SK-N-SH (cell line): ENCODE measurements at regions not wholly inside any gene's neighbourhood (a gene's known extent, or its start where the extent isn't known, plus 50 kb on each side); places are given as distances from the start of the nearest gene placed in this dataset.

Experiments used
- CTCF ChIA-PET: fragments of 300-600, 350-600 bp; formaldehyde crosslinking; extraction: SDS; loops from one replicate; lab custom pipeline; 2021; lab: Yijun Ruan, JAX
- POLR2A ChIA-PET: fragments of 350-600 bp; sonication (Branson Sonifier 250); formaldehyde crosslinking; extraction: SDS; loops from one replicate; lab custom pipeline; 2020; ENCODE audit warnings: antibody characterized with exemption, inconsistent platforms; lab: Yijun Ruan, JAX
- DNase-seq: peaks from one replicate; pipeline ENCODE4 v3.0.0; 2012
- H2AFZ ChIP-seq: fragments of 200-600 bp; sonication (generic); 2 replicates; pipeline ENCODE4 v1.8.1; 2016; ENCODE audit warnings: antibody characterized with exemption, mild to moderate bottlenecking, low read depth
- H3F3A ChIP-seq: fragments of 200-600 bp; sonication (generic); replicated peaks from 2 replicates; pipeline ENCODE3; 2016; ENCODE audit warnings: antibody characterized with exemption, mild to moderate bottlenecking; ENCODE audit not compliant: insufficient read depth
- H3K27ac ChIP-seq, 2 experiments: fragments of 200-500 bp in 1 of 2; fragments of 200-600 bp in 1 of 2; sonication (Bioruptor generic) in 1 of 2; sonication (generic), shearing (Covaris generic) in 1 of 2; 2 replicates each; pipeline versions ENCODE4 v1.5.1 to v1.6.1; 2014 to 2016; ENCODE audit warnings: low read depth in 2 of 2, inconsistent platforms in 1 of 2, low read length in 1 of 2, mild to moderate bottlenecking in 1 of 2, mixed read lengths in 1 of 2
- H3K27me3 ChIP-seq: fragments of 200-600 bp; sonication (generic), shearing (Covaris generic); 2 replicates; pipeline ENCODE4 v1.6.1; 2016; ENCODE audit warnings: mixed run types; ENCODE audit not compliant: insufficient read depth
- H3K36me3 ChIP-seq, 2 experiments: fragments of 200-500 bp in 1 of 2; fragments of 200-600 bp in 1 of 2; sonication (Bioruptor generic) in 1 of 2; sonication (generic) in 1 of 2; replicated peaks in 1 of 2; 2 replicates each; pipeline versions ENCODE3 to v1.5.1; 2014 to 2016; ENCODE audit warnings: low read length in 1 of 2, mild to moderate bottlenecking in 1 of 2; ENCODE audit not compliant: insufficient read depth in 2 of 2, control insufficient read depth in 1 of 2
- H3K4me1 ChIP-seq, 2 experiments: fragments of 200-500 bp in 1 of 2; fragments of 200-600 bp in 1 of 2; sonication (Bioruptor generic) in 1 of 2; sonication (generic), shearing (Covaris generic) in 1 of 2; 2 replicates each; pipeline versions ENCODE4 v1.5.1 to v1.6.1; 2014 to 2016; ENCODE audit warnings: low read depth in 1 of 2, low read length in 1 of 2, mixed run types in 1 of 2; ENCODE audit not compliant: insufficient read depth in 2 of 2, control insufficient read depth in 1 of 2
- H3K4me2 ChIP-seq: fragments of 200-600 bp; sonication (generic), shearing (Covaris generic); 2 replicates; pipeline ENCODE4 v1.6.1; 2017; ENCODE audit warnings: mixed run types
- H3K4me3 ChIP-seq, 2 experiments: fragments of 200-500 bp in 1 of 2; fragments of 200-600 bp in 1 of 2; sonication (Bioruptor generic) in 1 of 2; sonication (generic), shearing (Covaris generic) in 1 of 2; 2 replicates each; pipeline versions ENCODE4 v1.5.1 to v1.8.1; 2014 to 2016; ENCODE audit warnings: low read depth in 2 of 2, inconsistent platforms in 1 of 2, low read length in 1 of 2, mild to moderate bottlenecking in 1 of 2, mixed read lengths in 1 of 2, moderate library complexity in 1 of 2
- H3K79me2 ChIP-seq: fragments of 200-600 bp; sonication (generic); 2 replicates; pipeline ENCODE4 v1.8.1; 2017; ENCODE audit warnings: mild to moderate bottlenecking; ENCODE audit not compliant: insufficient read depth
- H3K9ac ChIP-seq: fragments of 200-600 bp; sonication (generic); 2 replicates; pipeline ENCODE4 v1.6.1; 2017; ENCODE audit warnings: mixed run types
- H3K9me2 ChIP-seq: fragments of 200-600 bp; sonication (generic); 2 replicates; pipeline ENCODE4 v1.6.1; 2017; ENCODE audit warnings: mixed run types
- H3K9me3 ChIP-seq: fragments of 200-600 bp; sonication (generic); 2 replicates; pipeline ENCODE4 v1.6.1; 2017; ENCODE audit warnings: mixed run types, mild to moderate bottlenecking, moderate library complexity
- H4K20me1 ChIP-seq: fragments of 200-600 bp; sonication (generic); 2 replicates; pipeline ENCODE4 v1.6.1; 2017; ENCODE audit warnings: mild to moderate bottlenecking, mixed run types; ENCODE audit not compliant: insufficient read depth
- EP300 ChIP-seq, 2 experiments: IDR thresholded peaks; 2 replicates each; pipeline versions ENCODE4 v1.4.0 to v1.6.1; 2012; ENCODE audit warnings: borderline replicate concordance in 1 of 2, low read depth in 1 of 2, low read length in 1 of 2
- FOSL2 ChIP-seq: IDR thresholded peaks from 2 replicates; pipeline ENCODE4 v1.4.0; 2012; ENCODE audit warnings: low read depth, mild to moderate bottlenecking, moderate library complexity, borderline replicate concordance
- FOXM1 ChIP-seq: IDR thresholded peaks from 2 replicates; pipeline ENCODE4 v1.4.0; 2012; ENCODE audit warnings: low read depth, mild to moderate bottlenecking
- JUND ChIP-seq: IDR thresholded peaks from 2 replicates; pipeline ENCODE4 v1.4.0; 2012
- NRF1 ChIP-seq: IDR thresholded peaks from 2 replicates; pipeline ENCODE4 v1.6.1; 2012; ENCODE audit warnings: low read depth, mild to moderate bottlenecking, low read length
- POLR2AphosphoS5 ChIP-seq: IDR thresholded peaks from 2 replicates; pipeline ENCODE4 v1.6.1; 2012; ENCODE audit warnings: low read depth, low read length
- RAD21 ChIP-seq: IDR thresholded peaks from 2 replicates; pipeline ENCODE4 v1.6.1; 2012; ENCODE audit warnings: mild to moderate bottlenecking, low read length
- RFX5 ChIP-seq: IDR thresholded peaks from 2 replicates; pipeline ENCODE4 v1.6.1; 2012; ENCODE audit warnings: mild to moderate bottlenecking, improper control_type of control experiment, low read length
- RXRA ChIP-seq: IDR thresholded peaks from 2 replicates; pipeline ENCODE4 v1.4.0; 2012; ENCODE audit warnings: low read depth, mild to moderate bottlenecking, borderline replicate concordance
- SIN3A ChIP-seq: IDR thresholded peaks from 2 replicates; pipeline ENCODE4 v1.6.1; 2012; ENCODE audit warnings: low read depth, mild to moderate bottlenecking, low read length, moderate library complexity, borderline replicate concordance
- TAF1 ChIP-seq: IDR thresholded peaks from 2 replicates; pipeline ENCODE4 v1.6.1; 2012; ENCODE audit warnings: low read depth, mild to moderate bottlenecking, low read length, moderate library complexity, borderline replicate concordance
- YY1 ChIP-seq: IDR thresholded peaks from 2 replicates; pipeline ENCODE4 v1.4.0; 2012; ENCODE audit warnings: low read depth, mild to moderate bottlenecking
- WGBS: methylation state at CpG from one replicate; pipeline ENCODE4 v1.1.6; 2017; ENCODE audit warnings: low lambda C conversion rate; 5-methylcytosine and 5-hydroxymethylcytosine counted together
- TF ChIP-seq, protein P1 (sequence below): fragments of 150-350 bp; IDR thresholded peaks from 2 replicates; pipeline ENCODE4 v1.6.1; 2016; ENCODE audit warnings: mild to moderate bottlenecking, low read depth, low read length
- TF ChIP-seq, protein P2 (sequence below): IDR thresholded peaks from 2 replicates; pipeline ENCODE4 v1.4.0; 2012; ENCODE audit warnings: low read depth
- TF ChIP-seq, protein P3 (sequence below): IDR thresholded peaks from 2 replicates; pipeline ENCODE4 v1.4.0; 2012; ENCODE audit warnings: low read depth, borderline replicate concordance

DNA sequence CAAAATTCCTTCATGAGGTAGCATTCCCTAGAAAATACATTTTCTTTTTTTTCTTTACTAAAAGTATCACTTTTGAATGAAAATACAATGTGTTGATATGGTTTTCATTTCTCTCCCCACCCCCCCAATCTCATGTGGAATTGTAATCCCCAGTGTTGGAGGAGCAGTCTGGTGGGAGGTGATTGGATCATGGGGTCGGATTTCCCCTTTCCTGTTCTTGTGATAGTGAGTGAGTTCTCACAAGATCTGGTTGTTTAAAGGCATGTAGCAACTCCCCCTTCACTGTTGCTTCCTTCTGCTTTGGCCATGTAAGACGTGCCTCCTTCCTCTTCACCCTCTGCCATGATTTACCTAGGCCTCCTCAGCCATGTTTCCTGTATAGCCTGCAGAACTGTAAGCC, 790.3 kb upstream of the KCND2 start:
- H3K9ac ChIP-seq = no peak overlapping the region
- H3K27ac ChIP-seq = no peak overlapping the region
- CTCF ChIA-PET = interaction anchor here (1.0 to 1.1 kb wide), 2 partner anchors 14 to 550 kb away, joined by 3 to 4 read pairs; no protein-coding TSS in a partner anchor
- no peaks in the 10 kb centered on the region for H3F3A ChIP-seq
- no peak overlapping the region for H3K4me3 ChIP-seq
- no peak overlapping the region for H2AFZ ChIP-seq
- TF ChIP-seq YY1 (no peak), TAF1 (no peak), RAD21 (no peak), RXRA (no peak), SIN3A (no peak), FOXM1 (no peak), POLR2AphosphoS5 (no peak)
- TF ChIP-seq, protein P1, sequence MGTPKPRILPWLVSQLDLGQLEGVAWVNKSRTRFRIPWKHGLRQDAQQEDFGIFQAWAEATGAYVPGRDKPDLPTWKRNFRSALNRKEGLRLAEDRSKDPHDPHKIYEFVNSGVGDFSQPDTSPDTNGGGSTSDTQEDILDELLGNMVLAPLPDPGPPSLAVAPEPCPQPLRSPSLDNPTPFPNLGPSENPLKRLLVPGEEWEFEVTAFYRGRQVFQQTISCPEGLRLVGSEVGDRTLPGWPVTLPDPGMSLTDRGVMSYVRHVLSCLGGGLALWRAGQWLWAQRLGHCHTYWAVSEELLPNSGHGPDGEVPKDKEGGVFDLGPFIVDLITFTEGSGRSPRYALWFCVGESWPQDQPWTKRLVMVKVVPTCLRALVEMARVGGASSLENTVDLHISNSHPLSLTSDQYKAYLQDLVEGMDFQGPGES = no peak
- no peaks in the 10 kb centered on the region; the same call in 1 of the 2 replicates for H3K27me3 ChIP-seq
- no peaks in the 10 kb centered on the region for H3K9me2 ChIP-seq
- POLR2A ChIA-PET = no interaction called here
- no peaks in the 10 kb centered on the region for H3K36me3 ChIP-seq
- H3K9me3 ChIP-seq = no peaks in the 10 kb centered on the region
- 2% methylated on average over 2 of the region's 2 CpGs for WGBS
- no peak for DNase-seq
- no peaks in the 10 kb centered on the region for H4K20me1 ChIP-seq
- H3K4me2 ChIP-seq = no peak overlapping the region
- H3K4me1 ChIP-seq = no peaks in the 10 kb centered on the region
- no peaks in the 10 kb centered on the region for H3K79me2 ChIP-seq

DNA sequence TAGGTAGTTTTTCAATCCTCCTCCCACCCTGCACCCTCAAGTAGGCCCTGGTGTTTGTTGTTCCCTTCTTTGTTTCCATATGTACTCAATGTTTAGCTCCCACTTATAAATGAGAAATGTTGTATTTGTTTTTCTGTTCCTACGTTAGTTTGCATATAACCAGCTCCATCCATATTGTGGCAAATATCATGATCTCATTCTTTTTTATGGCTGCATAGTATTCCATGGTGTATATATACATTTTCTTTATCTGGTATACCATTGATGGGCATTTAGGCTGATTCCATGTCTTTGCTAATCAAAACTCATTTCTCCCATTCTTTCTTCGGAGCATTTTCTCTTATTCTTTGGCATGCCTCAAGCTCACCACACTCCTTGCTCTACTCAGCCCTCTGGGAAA, 789.6 kb upstream of the KCND2 start:
- Histone ChIP-seq H3K4me2 (no peak overlapping the region), H3K9ac (no peak overlapping the region), H3K9me2 (no peaks in the 10 kb centered on the region), H3K79me2 (no peaks in the 10 kb centered on the region), H2AFZ (no peak overlapping the region)
- CTCF ChIA-PET = no interaction called here
- 7% methylated on average over 2 of the region's 2 CpGs for WGBS
- no peak for DNase-seq
- no peak for TF ChIP-seq SIN3A
- no peak for TF ChIP-seq RFX5
- TF ChIP-seq NRF1 = no peak
- TF ChIP-seq EP300 (IDR thresholded peaks at IDR 0.05; ENCODE audit: borderline replicate concordance in 1 of 2, low read depth in 1 of 2, low read length in 1 of 2) = no peak
- TF ChIP-seq, protein P2, sequence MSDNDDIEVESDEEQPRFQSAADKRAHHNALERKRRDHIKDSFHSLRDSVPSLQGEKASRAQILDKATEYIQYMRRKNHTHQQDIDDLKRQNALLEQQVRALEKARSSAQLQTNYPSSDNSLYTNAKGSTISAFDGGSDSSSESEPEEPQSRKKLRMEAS = no peak
- no peak for TF ChIP-seq JUND
- no peak for TF ChIP-seq FOSL2
- TF ChIP-seq, protein P1 = no peak
- TF ChIP-seq, protein P3, sequence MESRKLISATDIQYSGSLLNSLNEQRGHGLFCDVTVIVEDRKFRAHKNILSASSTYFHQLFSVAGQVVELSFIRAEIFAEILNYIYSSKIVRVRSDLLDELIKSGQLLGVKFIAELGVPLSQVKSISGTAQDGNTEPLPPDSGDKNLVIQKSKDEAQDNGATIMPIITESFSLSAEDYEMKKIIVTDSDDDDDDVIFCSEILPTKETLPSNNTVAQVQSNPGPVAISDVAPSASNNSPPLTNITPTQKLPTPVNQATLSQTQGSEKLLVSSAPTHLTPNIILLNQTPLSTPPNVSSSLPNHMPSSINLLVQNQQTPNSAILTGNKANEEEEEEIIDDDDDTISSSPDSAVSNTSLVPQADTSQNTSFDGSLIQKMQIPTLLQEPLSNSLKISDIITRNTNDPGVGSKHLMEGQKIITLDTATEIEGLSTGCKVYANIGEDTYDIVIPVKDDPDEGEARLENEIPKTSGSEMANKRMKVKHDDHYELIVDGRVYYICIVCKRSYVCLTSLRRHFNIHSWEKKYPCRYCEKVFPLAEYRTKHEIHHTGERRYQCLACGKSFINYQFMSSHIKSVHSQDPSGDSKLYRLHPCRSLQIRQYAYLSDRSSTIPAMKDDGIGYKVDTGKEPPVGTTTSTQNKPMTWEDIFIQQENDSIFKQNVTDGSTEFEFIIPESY = no peak
- TF ChIP-seq TAF1 = no peak
- no peak for TF ChIP-seq RAD21
- TF ChIP-seq, all 33 proteins: peak for 0
- POLR2A ChIA-PET = no interaction called here
- Histone ChIP-seq H4K20me1 (no peaks in the 10 kb centered on the region), H3K27ac (no peak overlapping the region), H3F3A (no peaks in the 10 kb centered on the region), H3K36me3 (no peaks in the 10 kb centered on the region), H3K9me3 (no peaks in the 10 kb centered on the region), H3K27me3 (no peaks in the 10 kb centered on the region; the same call in 1 of the 2 replicates), H3K4me3 (no peak overlapping the region), H3K4me1 (no peaks in the 10 kb centered on the region)
